Calu3 (cell line): ENCODE measurements at regions not wholly inside any gene's neighbourhood (a gene's known extent, or its start where the extent isn't known, plus 50 kb on each side); places are given as distances from the start of the nearest gene placed in this dataset.

ENCODE experiments used
- BruUV-seq: library from RNA; stranded (reverse); fragments of 400-500 nt; replicated peaks from 2 replicates; lab custom pipeline; 2021; lab: Mats Ljungman, UMichigan
- CTCF ChIA-PET: fragments of 300-600 bp; sonication (Branson Sonifier 250); formaldehyde crosslinking; loops from one replicate; lab custom pipeline; 2022; ENCODE audit warnings: antibody characterized with exemption; lab: Charles Lee
- DNase-seq: peaks from one replicate; pipeline ENCODE4 v3.0.0; 2022
- H3K27ac Mint-ChIP-seq: one replicate; pipeline ENCODE4 v1.8.0; 2022; ENCODE audit warnings: mixed read lengths; ENCODE audit not compliant: unreplicated experiment
- H3K27me3 Mint-ChIP-seq: one replicate; pipeline ENCODE4 v1.8.0; 2022; ENCODE audit warnings: mixed read lengths; ENCODE audit not compliant: unreplicated experiment
- H3K36me3 Mint-ChIP-seq: one replicate; pipeline ENCODE4 v1.8.0; 2022; ENCODE audit warnings: mild to moderate bottlenecking, moderate library complexity, mixed read lengths; ENCODE audit not compliant: insufficient read depth, unreplicated experiment
- H3K4me1 Mint-ChIP-seq: one replicate; pipeline ENCODE4 v1.8.0; 2022; ENCODE audit warnings: mild to moderate bottlenecking, low read depth, mixed read lengths; ENCODE audit not compliant: unreplicated experiment
- H3K4me3 Mint-ChIP-seq: one replicate; pipeline ENCODE4 v1.8.0; 2022; ENCODE audit warnings: mild to moderate bottlenecking, low read depth, moderate library complexity, mixed read lengths; ENCODE audit not compliant: unreplicated experiment
- H3K9me3 Mint-ChIP-seq: one replicate; pipeline ENCODE4 v1.8.0; 2022; ENCODE audit warnings: low read depth, mixed read lengths; ENCODE audit not compliant: unreplicated experiment
- intact Hi-C: fragments of 100-400 bp; cut with micrococcal nuclease; formaldehyde crosslinking; loops from one replicate; pipeline ENCODE4 v1.10.0; 2022; ENCODE audit not compliant: unreplicated experiment
- TF ChIP-seq, protein P1 (sequence below): fragments of 200-600 bp; IDR thresholded peaks from one replicate; pipeline ENCODE4 v1.8.0; 2022; ENCODE audit warnings: antibody characterized with exemption; ENCODE audit not compliant: unreplicated experiment

DNA sequence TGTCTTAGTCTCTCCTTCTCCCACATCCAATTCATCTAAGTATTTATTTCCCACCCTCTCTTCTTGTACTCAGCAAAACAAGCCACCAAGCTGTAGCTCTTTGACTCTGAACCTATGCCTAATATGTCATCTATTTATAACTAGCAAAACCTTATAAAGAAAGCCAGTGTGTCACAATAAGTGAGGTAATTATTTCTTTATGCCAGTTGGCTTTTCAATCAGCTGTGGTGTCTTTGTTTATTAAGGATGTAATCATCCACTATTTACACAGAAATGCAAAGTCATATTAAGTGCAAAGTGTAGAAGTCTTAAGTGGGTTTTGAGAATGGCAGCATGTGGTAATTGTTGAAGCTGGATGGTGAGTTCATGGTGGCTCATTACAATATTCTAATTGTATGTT lies 215.2 kb upstream of the HTR1E start:
- CTCF ChIA-PET: no interaction called here
- no TSS peak for BruUV-seq
- no peak overlapping the region for H3K4me3 Mint-ChIP-seq
- H3K27ac Mint-ChIP-seq: peak overlapping the region; percentile 55
- H3K27me3 Mint-ChIP-seq: no peaks in the 10 kb centered on the region
- H3K36me3 Mint-ChIP-seq: no peaks in the 10 kb centered on the region
- peaks cover 42% of the 10 kb centered on the region for H3K4me1 Mint-ChIP-seq
- DNase-seq: no peak
- H3K9me3 Mint-ChIP-seq: peaks cover 2% of the 10 kb centered on the region
- TF ChIP-seq, protein P1, sequence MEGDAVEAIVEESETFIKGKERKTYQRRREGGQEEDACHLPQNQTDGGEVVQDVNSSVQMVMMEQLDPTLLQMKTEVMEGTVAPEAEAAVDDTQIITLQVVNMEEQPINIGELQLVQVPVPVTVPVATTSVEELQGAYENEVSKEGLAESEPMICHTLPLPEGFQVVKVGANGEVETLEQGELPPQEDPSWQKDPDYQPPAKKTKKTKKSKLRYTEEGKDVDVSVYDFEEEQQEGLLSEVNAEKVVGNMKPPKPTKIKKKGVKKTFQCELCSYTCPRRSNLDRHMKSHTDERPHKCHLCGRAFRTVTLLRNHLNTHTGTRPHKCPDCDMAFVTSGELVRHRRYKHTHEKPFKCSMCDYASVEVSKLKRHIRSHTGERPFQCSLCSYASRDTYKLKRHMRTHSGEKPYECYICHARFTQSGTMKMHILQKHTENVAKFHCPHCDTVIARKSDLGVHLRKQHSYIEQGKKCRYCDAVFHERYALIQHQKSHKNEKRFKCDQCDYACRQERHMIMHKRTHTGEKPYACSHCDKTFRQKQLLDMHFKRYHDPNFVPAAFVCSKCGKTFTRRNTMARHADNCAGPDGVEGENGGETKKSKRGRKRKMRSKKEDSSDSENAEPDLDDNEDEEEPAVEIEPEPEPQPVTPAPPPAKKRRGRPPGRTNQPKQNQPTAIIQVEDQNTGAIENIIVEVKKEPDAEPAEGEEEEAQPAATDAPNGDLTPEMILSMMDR: no peak
- intact Hi-C loops: loop anchor here (5.0 kb wide), 1 partner anchor 365 kb away; no protein-coding TSS in a partner anchor

DNA sequence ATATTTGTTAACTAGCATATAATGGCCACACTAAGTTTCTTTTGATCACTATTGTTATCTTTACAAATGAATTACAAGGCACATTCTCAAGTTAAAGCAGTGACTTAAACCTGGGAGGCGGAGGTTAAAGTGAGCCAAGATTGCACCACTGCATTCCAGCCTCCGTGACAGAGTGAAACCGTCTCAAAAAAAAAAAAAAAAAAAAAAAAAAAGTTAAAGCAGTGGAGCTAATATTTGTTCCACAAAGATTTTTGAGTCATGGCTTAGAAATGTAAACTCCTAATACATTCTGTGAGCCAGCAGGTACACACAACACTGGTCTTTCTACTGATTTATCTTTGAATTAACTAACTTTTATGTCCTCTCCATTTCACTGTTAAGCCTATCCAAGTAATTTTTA lies 221.7 kb upstream of the HTR1E start:
- no TSS peak for BruUV-seq
- no peak overlapping the region for H3K4me3 Mint-ChIP-seq
- TF ChIP-seq, protein P1: no peak
- intact Hi-C loops: no loop called here
- peaks cover 38% of the 10 kb centered on the region for H3K4me1 Mint-ChIP-seq
- peak; percentile 50 for DNase-seq
- H3K27me3 Mint-ChIP-seq: no peaks in the 10 kb centered on the region
- H3K36me3 Mint-ChIP-seq: peaks cover 5% of the 10 kb centered on the region
- peaks cover 2% of the 10 kb centered on the region for H3K9me3 Mint-ChIP-seq
- H3K27ac Mint-ChIP-seq: no peak overlapping the region
- CTCF ChIA-PET: interaction anchor here (0.6 to 1.0 kb wide), 6 partner anchors 9 to 745 kb away, joined by 3 to 5 read pairs (median 3); no protein-coding TSS in a partner anchor

DNA sequence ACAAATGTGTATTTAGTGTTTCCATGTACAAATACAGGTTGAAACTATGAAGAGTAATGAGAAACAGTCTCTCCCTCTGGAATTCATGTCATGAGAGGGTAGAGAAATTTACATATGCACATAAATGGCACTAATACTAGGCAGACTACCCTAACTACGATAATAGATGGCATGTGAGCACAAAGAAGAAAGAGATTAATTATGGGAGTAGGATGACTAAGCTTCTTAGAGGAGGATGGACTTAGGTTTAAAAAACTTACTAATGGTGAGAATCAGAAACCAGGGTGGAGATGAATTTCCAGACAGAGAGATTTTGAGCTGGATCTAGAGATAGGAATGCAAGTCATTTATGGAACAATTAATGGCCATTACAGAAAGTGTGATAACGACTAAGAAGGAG lies 225.3 kb upstream of the HTR1E start:
- no peak overlapping the region for H3K4me3 Mint-ChIP-seq
- H3K4me1 Mint-ChIP-seq: peaks cover 44% of the 10 kb centered on the region
- H3K27ac Mint-ChIP-seq: peak overlapping the region; percentile 3
- no peaks in the 10 kb centered on the region for H3K27me3 Mint-ChIP-seq
- no peaks in the 10 kb centered on the region for H3K9me3 Mint-ChIP-seq
- no peak for DNase-seq
- TF ChIP-seq, protein P1: no peak
- intact Hi-C loops: no loop called here
- H3K36me3 Mint-ChIP-seq: peaks cover 5% of the 10 kb centered on the region
- CTCF ChIA-PET: interaction anchor here (0.6 kb wide), 1 partner anchor 85 kb away, joined by 3 read pairs; no protein-coding TSS in a partner anchor
- BruUV-seq: no TSS peak

DNA sequence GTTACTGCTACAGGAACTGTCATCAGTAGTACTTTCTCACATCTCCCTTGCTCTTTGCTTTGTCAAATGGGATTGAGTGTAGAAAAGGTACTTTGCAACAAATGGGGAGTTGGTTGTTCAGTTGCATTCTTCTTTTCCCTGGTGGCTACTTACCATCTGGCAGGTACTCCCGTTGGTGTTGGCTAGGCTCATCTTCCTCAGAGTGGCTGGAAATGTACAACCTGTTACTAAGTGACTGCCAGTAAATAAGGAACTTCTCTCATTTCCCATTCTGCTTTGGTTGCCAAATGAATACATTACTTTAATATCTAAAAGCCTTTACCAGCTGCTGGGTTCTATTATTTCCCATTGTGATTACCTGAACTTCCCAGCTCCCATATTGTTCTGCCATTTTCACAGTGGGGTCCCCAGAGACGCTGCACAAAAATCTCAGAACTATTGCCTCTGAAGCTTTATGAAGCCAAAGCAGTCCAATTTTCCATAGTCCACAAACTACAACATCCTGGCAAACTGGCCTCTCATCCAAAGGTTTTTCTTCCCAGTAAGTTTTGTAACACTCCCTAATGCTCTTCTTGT lies 229.7 kb upstream of the HTR1E start:
- Mint-ChIP-seq H3K9me3 (no peaks in the 10 kb centered on the region), H3K4me3 (no peak overlapping the region), H3K27me3 (no peaks in the 10 kb centered on the region), H3K27ac (no peak overlapping the region), H3K36me3 (no peaks in the 10 kb centered on the region), H3K4me1 (peaks cover 26% of the 10 kb centered on the region)
- TF ChIP-seq, protein P1: no peak
- no peak for DNase-seq
- intact Hi-C loops: no loop called here
- CTCF ChIA-PET: interaction anchor here (0.8 kb wide), 1 partner anchor 8 kb away, joined by 4 read pairs; no protein-coding TSS in a partner anchor
- BruUV-seq: no TSS peak
